Spleen (tissue), 7 donors: ENCODE measurements at regions not wholly inside any gene's neighbourhood (a gene's known extent, or its start where the extent isn't known, plus 50 kb on each side); places are given as distances from the start of the nearest gene placed in this dataset.

Experiments
- CTCF ChIP-seq, 11 experiments: fragments of 200-600 bp in 7 of 11; fragments of 450-650 bp in 4 of 11; sonication (generic) in 4 of 11; IDR thresholded peaks in 8 of 11; conservative IDR thresholded peaks in 3 of 11; 1 replicate in 7 of 11; 2 replicates in 4 of 11; pipeline versions ENCODE4 v1.4.0 to v1.8.0; 2016 to 2021; ENCODE audit warnings: antibody characterized with exemption in 11 of 11, inconsistent platforms in 4 of 11, mild to moderate bottlenecking in 1 of 11
- POLR2A ChIP-seq, 3 donors: fragments of 450-650 bp; IDR thresholded peaks; one replicate each; pipeline ENCODE4 v1.5.1; 2017; ENCODE audit warnings: antibody characterized with exemption in 3 of 3, mild to moderate bottlenecking in 1 of 3
- POLR2AphosphoS5 ChIP-seq, 3 donors: sonication (generic); formaldehyde crosslinking; IDR thresholded peaks; one replicate each; pipeline ENCODE4 v1.5.1; 2017; ENCODE audit warnings: antibody characterized with exemption in 3 of 3
- donor health status: DM: no; HTN: no; CAD: no; lungs with moderate emphysema.
- donor health status: DM: no; HTN: no; CAD: no.
- donor health status: DM: no; HTN: no; CAD: no.

- TF ChIP-seq CTCF (IDR thresholded peaks at IDR 0.05 in 8 of 11, conservative IDR thresholded peaks at IDR 0.05 in 3 of 11) = no peak
- no peak for TF ChIP-seq POLR2AphosphoS5 (IDR thresholded peaks at IDR 0.05)
- TF ChIP-seq POLR2A (IDR thresholded peaks at IDR 0.05) = no peak
These were observed 93.0 kb downstream of the PPP1R3A start for GRCh38 chr7:113825832-113826231.
